Myocyte (in vitro differentiated cells): ENCODE measurements at regions not wholly inside any gene's neighbourhood (a gene's known extent, or its start where the extent isn't known, plus 50 kb on each side); places are given as distances from the start of the nearest gene placed in this dataset.

Experiments used
- DNase-seq: peaks from one replicate; pipeline ENCODE4 v3.0.0-alpha.2; 2012; ENCODE audit warnings: low read depth

GRCh38 chr15:69731081-69731330 lies 278.4 kb downstream of the RPLP1 start:
- no peak for DNase-seq

GRCh38 chr15:69731581-69731980 lies 279.0 kb downstream of the RPLP1 start:
- no peak for DNase-seq

- no peak for DNase-seq
Observed at GRCh38 chr15:69732133-69732532, 279.5 kb downstream of the RPLP1 start.

DNA sequence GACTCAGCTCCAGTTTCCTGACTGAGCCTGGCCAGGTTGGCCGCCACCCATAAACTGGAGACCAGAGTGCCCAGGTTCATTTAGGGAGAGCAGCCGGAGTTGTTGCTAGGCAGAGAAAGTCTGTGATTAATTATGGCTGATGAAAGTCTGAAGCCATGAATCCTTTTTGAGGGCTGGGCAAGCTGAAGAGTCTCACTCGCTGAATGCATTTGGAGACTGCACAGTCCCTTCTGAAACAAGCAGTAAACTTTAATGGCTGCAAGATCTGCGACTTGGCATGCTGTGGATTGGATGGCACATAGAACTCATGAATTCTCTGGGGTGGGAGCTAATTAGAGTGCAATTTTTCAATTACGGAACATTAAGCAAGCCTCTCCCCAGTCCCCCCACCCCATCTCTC lies 282.1 kb downstream of the RPLP1 start:
- no peak for DNase-seq

- no peak for DNase-seq
Observed at GRCh38 chr15:69735121-69735520, 282.5 kb downstream of the RPLP1 start.

- DNase-seq, result no peak
Observed at GRCh38 chr15:69736161-69736560, 283.5 kb downstream of the RPLP1 start.

- DNase-seq, result no peak
Observed at GRCh38 chr15:69737916-69738315, 285.3 kb downstream of the RPLP1 start.

DNA sequence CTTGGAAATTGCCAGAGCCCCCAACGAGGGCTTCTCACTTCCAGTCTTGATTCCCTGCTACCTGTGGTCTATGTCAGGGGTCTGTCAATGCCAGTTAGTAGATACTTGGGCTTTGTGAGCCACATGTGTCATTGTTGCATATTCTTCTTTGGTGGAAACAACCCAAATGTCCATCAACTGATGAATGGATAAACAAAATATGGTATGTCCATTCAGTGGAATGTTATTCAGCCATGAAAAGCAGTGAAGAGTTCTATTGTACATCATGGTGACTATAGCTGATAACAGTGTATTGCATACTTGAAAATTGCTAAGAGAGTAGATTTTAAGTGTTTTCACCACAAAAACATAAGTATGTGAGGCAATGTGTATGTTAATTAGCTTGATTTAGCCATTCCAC lies 288.1 kb downstream of the RPLP1 start:
- DNase-seq, result no peak

DNA sequence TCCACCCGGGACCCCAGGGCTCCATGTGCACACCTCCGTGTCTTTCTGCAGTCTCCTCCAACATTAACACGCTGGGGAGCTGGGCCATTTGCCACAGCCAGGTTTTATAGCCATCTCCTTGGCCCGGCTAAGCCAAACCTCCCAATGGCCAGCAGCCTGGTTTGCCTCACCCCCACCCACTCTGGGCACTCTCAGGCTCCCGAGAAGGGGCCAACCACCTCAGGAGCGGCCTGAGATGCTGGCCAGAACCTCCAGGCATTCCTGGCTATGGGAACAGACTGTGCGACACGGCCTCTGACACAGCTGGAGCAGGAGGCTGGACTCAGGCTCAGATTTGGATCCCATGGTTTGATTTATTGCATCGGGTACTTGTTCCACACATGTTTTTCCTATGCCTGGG lies 289.7 kb downstream of the RPLP1 start:
- no peak for DNase-seq

DNA sequence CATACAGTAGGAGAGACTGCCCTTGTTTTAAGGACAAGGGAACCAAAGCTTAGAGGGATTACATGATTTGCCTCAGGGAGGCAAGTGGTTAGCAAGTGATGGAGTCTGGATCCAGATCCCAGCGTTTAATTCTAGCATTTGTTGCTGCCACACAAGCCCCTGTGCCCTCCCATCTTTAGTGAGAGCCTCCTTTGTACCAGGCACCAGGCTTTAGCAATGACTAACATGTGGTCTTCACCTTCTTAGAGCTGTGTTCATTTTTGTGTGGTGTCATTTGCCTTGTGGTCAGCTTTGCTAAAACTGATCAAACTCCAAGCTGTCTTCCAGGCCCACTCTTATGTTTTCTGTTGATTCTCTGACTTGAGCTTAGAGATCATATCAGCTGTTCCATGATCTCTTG lies 290.5 kb downstream of the RPLP1 start:
- DNase-seq, result peak; percentile 37

DNA sequence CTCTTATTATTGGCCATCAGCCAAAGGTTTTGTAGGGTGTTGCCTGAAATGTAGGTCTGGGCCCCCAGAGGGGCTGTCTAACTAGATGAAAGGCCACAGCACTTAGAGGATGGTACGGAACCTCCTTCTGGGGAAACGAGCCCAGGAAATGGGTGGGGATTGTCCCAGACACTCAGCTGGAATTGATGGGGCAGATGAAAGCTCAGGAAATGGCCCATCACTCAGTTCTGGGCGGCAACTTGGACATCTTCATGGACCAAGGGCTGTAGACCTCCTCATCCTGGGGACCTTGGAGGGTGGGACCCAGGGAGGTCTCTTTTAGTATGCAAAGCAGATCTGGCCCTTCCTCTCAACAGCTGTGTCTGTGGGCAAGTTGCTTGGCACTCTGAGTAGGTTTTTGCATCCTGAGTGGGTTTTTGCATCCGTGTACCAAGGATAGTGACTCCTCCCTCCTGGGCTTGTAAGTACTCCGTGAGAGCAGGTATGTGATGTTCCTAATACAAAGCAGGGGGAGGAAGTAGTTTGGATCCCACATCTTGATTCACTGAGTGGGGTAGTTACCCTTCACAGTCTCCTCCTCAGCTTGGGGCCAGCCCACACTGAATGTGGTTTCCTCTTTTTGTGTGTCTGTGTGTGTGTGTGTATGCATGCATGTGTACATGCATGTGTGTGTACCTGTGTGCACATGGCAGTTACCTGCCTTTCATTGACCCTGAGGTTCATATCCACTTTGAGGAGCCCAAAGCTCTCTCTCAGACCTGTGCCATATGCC lies 292.0 kb downstream of the RPLP1 start:
- no peak for DNase-seq

DNA sequence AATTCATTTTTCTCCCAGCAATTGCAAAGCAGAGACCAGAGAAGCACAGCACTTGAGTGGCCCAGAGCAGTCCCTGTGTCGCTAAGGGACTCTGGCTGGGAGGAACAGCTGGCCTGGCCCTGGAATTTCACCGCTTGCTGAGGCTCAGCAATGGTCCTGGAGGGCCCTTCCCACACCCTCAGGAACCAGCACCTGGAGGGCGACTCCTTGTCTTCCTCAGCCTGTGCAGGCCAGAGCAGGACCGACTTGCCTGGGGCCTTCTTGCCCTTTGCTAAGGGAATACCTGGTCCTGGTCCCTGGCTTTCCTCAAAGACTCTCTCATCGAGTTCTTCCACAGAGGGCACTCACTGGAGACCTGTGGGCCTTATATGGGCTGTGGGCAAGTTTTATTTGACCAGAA lies 294.6 kb downstream of the RPLP1 start:
- DNase-seq, result no peak

DNA sequence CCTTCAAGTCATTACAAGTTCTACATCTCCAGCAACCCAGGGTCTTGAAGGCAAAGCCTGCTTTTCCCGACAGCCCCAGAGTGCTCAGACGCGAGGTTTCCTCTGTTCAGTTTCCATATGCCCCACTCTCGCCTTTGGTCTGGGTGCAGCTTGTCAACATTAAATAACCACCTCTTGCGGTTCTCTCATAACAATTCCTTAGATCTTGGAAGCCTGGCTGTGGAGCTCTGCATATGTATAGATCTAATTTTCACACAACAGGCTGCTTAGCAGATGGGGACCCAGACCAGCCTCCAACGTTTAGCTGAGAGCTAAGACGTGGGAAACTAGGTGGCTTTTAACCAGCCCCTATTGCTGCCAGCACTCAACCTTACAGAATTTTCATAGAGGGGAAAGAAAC lies 295.5 kb downstream of the RPLP1 start:
- DNase-seq, result no peak

DNA sequence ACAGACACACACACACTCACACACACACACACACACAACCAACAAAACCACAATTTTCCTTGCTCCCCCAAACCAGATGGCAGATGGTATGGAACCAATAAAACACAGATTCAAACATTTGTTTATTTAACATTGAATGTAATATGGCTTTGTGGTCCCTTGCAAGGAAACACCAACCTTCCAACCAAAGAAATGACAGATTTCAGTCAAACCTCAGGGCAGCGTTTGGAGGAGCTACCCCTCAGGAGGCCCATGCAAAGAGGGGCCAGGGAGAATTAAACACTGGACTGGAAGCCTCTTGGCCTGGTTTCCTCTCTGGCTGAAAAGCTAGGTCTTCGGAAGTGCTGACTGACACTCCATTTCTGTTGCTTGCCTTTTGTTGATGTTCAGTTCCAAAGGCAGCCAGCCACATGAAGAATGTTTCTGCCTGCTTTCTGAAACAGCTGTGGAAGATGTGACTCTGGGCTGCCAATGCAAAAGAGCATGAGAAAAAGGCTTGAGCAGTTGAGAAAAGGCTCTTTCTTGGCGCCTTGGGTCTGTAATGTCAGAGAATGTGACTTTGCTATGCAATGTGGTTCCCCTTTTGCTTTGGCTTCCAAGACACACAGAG lies 296.1 kb downstream of the RPLP1 start:
- peak; percentile 23 for DNase-seq

DNA sequence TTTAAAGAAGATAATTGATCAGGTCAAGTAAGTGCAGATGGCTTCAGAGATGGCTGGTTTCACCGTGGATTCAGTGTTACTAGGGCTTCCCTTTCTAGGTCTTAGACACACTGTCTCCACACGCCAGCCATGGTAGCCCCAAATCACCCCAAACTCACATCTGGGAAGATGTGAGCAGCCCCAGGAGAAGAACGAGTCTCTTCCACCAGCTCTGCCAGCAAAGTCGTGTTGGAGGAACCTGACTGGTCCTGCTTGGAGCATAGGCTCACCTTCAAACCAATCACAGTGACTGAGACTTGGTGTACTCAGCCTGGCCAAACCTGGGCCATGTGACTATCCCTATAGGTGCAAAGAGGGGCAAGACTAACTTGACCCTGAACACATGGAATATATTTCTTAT lies 296.7 kb downstream of the RPLP1 start:
- no peak for DNase-seq

DNA sequence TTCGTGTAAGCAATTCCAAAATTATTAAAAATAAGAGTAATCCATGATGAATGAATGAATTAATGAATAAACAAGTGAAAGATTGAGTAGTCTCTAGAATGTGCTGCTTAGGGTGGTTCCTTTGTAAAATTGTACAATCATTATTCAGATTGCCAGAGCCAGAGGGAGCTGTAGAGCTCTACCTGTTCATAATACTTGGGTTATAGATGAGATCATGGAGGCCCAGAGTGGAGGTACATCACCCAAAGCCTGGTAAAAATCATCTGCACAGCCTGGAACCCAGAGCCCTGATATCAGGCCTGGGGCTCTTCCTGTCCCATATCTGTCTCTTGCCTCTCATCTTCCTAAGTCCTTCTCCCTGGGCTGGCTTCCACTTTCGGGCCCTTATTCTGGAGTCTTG lies 297.2 kb downstream of the RPLP1 start:
- no peak for DNase-seq

- no peak for DNase-seq
Observed at GRCh38 chr15:69750253-69750652, 297.6 kb downstream of the RPLP1 start.

DNA sequence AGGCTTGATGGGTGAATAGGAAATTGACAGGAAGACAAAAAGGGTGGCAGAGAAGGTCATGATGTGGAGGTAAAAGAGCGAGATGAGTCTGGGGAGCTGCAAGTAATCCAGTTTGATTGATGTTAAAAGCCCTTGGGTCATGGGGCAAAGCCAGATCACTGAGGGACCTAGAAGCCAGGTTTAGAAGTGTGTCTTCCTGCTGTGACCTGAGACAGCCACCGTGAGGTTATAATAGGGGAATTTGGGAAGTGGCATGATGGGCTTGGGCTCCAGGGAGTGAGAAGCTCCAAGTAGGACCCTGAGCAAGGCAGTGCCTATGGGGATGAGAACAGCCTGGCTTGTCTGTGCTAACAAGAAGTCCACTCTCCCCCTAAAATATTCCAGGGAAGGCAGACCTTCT lies 298.5 kb downstream of the RPLP1 start:
- no peak for DNase-seq

GRCh38 chr15:69751566-69751965 lies 298.9 kb downstream of the RPLP1 start:
- no peak for DNase-seq

GRCh38 chr15:69753867-69754266 lies 301.2 kb downstream of the RPLP1 start:
- DNase-seq, result no peak

GRCh38 chr15:69754313-69754712 lies 301.7 kb downstream of the RPLP1 start:
- DNase-seq, result no peak

DNA sequence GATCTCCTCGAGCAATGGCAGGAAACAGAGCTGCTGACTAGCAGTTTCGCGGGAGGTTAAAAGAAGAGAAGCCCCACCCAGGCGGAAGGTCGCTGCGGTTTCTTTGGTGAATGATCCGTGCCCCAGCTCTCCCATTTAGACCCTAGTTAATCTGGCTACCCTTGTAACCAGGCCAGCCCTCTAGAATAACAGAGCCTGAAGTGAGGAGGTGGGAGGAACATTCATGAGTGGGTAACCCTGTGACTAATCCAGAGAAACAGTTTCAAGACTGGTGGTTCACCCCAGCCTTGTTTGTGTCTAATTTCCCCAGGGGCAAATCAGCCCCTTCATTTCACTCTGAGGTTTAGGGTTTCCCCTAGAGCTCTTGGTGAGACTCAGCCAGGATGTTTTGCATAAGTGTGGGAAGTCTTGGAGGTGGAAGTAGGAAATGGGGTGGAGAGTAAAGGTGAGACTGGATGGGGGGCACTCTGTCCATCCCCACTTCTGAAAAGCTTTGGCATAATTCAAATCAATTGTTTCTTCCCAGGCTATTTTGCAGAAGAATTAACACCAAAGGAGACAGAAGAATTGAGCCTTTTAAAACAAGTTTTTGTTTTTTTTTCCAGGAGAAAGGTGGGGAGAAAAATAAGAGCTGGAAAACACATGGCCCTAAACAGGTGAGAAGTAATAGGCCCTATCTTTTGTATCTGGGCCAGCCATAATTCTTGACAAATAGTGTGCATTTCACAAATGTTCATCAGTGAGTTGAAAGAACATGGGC lies 303.1 kb downstream of the RPLP1 start:
- no peak for DNase-seq

DNA sequence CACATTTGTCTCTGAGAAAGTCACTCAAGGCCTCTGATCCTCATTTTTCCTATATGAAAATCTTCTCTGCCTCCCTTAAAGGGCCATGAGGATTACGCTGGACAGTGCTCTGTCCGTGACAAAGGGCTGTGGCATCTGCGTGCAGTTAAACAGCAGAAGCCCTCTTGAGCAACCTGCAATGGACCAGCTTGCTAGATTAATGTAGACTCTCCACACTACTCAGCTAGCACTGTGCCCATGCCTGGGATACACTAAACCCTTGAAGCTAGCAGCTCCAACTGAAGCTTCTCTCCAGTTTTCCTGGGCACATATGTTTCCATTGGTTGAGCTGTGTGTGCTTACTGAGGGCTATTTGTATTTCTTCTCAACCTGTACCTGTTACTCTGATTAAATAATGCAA lies 303.8 kb downstream of the RPLP1 start:
- no peak for DNase-seq
